ENCODE measurements at regions not wholly inside any gene's neighbourhood (a gene's known extent, or its start where the extent isn't known, plus 50 kb on each side); places are given as distances from the start of the nearest gene placed in this dataset.

GRCh38 chr5:3119435-3119834, 368.0 kb upstream of the IRX2 start:
- Histone ChIP-seq H2AFZ (ENCODE audit: low read length) (no peak overlapping the region), H3K4me3 (replicated peaks in 1 of 4; ENCODE audit: control extremely low read depth in 1 of 4, insufficient read depth in 1 of 4, low read depth in 3 of 4, low read length in 4 of 4) (no peak overlapping the region), H3K4me1 (ENCODE audit: control insufficient read depth, extremely low read depth, insufficient read depth, low read length) (no peaks in the 10 kb centered on the region), H3K27me3 (ENCODE audit: control insufficient read depth, insufficient read depth, low read length) (no peaks in the 10 kb centered on the region), H3K79me2 (ENCODE audit: control insufficient read depth, insufficient read depth, low read length) (no peaks in the 10 kb centered on the region), H3K4me2 (ENCODE audit: extremely low read depth, insufficient read depth, low read length) (no peak overlapping the region), H3K9me3 (ENCODE audit: control insufficient read depth, insufficient read depth, low read depth, low read length) (no peaks in the 10 kb centered on the region), H3K27ac (ENCODE audit: insufficient read depth, low read length) (no peak overlapping the region), H4K20me1 (ENCODE audit: control insufficient read depth, extremely low read depth, insufficient read depth, low read length) (no peaks in the 10 kb centered on the region), H3K9ac (ENCODE audit: insufficient read depth, low read length) (no peak overlapping the region), H3K36me3 (ENCODE audit: control insufficient read depth, insufficient read depth, low read length) (no peaks in the 10 kb centered on the region)
- TF ChIP-seq CTCF (conservative IDR thresholded peaks at IDR 0.05 in 1 of 2, IDR thresholded peaks at IDR 0.05 in 1 of 2; ENCODE audit: low read depth in 1 of 2, low read length in 2 of 2) (no peak), EZH2 (IDR thresholded peaks at IDR 0.05; ENCODE audit: low read length, missing control alignments) (no peak)
- no peak for DNase-seq (ENCODE audit: low read depth in 2 of 2)

- no peak overlapping the region for H3K4me2 ChIP-seq (ENCODE audit: extremely low read depth, insufficient read depth, low read length)
- H3K27ac ChIP-seq (ENCODE audit: insufficient read depth, low read length) = no peak overlapping the region
- no peaks in the 10 kb centered on the region for H3K36me3 ChIP-seq (ENCODE audit: control insufficient read depth, insufficient read depth, low read length)
- H3K4me1 ChIP-seq (ENCODE audit: control insufficient read depth, extremely low read depth, insufficient read depth, low read length) = no peaks in the 10 kb centered on the region
- H3K9me3 ChIP-seq (ENCODE audit: control insufficient read depth, insufficient read depth, low read depth, low read length) = no peaks in the 10 kb centered on the region
- H3K4me3 ChIP-seq (replicated peaks in 1 of 4; ENCODE audit: control extremely low read depth in 1 of 4, insufficient read depth in 1 of 4, low read depth in 3 of 4, low read length in 4 of 4) = no peak overlapping the region
- no peaks in the 10 kb centered on the region for H3K27me3 ChIP-seq (ENCODE audit: control insufficient read depth, insufficient read depth, low read length)
- DNase-seq (ENCODE audit: low read depth in 2 of 2) = no peak
- H2AFZ ChIP-seq (ENCODE audit: low read length) = no peak overlapping the region
- no peaks in the 10 kb centered on the region for H3K79me2 ChIP-seq (ENCODE audit: control insufficient read depth, insufficient read depth, low read length)
- TF ChIP-seq CTCF (conservative IDR thresholded peaks at IDR 0.05 in 1 of 2, IDR thresholded peaks at IDR 0.05 in 1 of 2; ENCODE audit: low read depth in 1 of 2, low read length in 2 of 2) (no peak), EZH2 (IDR thresholded peaks at IDR 0.05; ENCODE audit: low read length, missing control alignments) (no peak)
- H4K20me1 ChIP-seq (ENCODE audit: control insufficient read depth, extremely low read depth, insufficient read depth, low read length) = no peaks in the 10 kb centered on the region
- H3K9ac ChIP-seq (ENCODE audit: insufficient read depth, low read length) = no peak overlapping the region
Measured at GRCh38 chr5:3118340-3118739, 366.9 kb upstream of the IRX2 start.

GRCh38 chr5:3116366-3116765, 364.9 kb upstream of the IRX2 start:
- Histone ChIP-seq H2AFZ (ENCODE audit: low read length) (no peak overlapping the region), H3K36me3 (ENCODE audit: control insufficient read depth, insufficient read depth, low read length) (no peaks in the 10 kb centered on the region), H3K27me3 (ENCODE audit: control insufficient read depth, insufficient read depth, low read length) (no peaks in the 10 kb centered on the region), H3K27ac (ENCODE audit: insufficient read depth, low read length) (no peak overlapping the region), H3K9me3 (ENCODE audit: control insufficient read depth, insufficient read depth, low read depth, low read length) (no peaks in the 10 kb centered on the region), H3K4me2 (ENCODE audit: extremely low read depth, insufficient read depth, low read length) (no peak overlapping the region), H4K20me1 (ENCODE audit: control insufficient read depth, extremely low read depth, insufficient read depth, low read length) (no peaks in the 10 kb centered on the region), H3K4me1 (ENCODE audit: control insufficient read depth, extremely low read depth, insufficient read depth, low read length) (no peaks in the 10 kb centered on the region), H3K9ac (ENCODE audit: insufficient read depth, low read length) (no peak overlapping the region), H3K79me2 (ENCODE audit: control insufficient read depth, insufficient read depth, low read length) (no peaks in the 10 kb centered on the region), H3K4me3 (replicated peaks in 1 of 4; ENCODE audit: control extremely low read depth in 1 of 4, insufficient read depth in 1 of 4, low read depth in 3 of 4, low read length in 4 of 4) (no peak overlapping the region)
- no peak for DNase-seq (ENCODE audit: low read depth in 2 of 2)
- TF ChIP-seq EZH2 (IDR thresholded peaks at IDR 0.05; ENCODE audit: low read length, missing control alignments) (no peak), CTCF (conservative IDR thresholded peaks at IDR 0.05 in 1 of 2, IDR thresholded peaks at IDR 0.05 in 1 of 2; ENCODE audit: low read depth in 1 of 2, low read length in 2 of 2) (no peak)
